ENCODE measurements at regions not wholly inside any gene's neighbourhood (a gene's known extent, or its start where the extent isn't known, plus 50 kb on each side); places are given as distances from the start of the nearest gene placed in this dataset.

GRCh38 chr5:159751459-159751858, 164.8 kb upstream of the ADRA1B start:
- no peak for TF ChIP-seq CTCF (IDR thresholded peaks at IDR 0.05; ENCODE audit: insufficient read depth, low read length)
- no peak for TF ChIP-seq REST (IDR thresholded peaks at IDR 0.05; ENCODE audit: insufficient replicate concordance, low read depth)
